Left kidney (tissue), 1 donor: ENCODE measurements at regions not wholly inside any gene's neighbourhood (a gene's known extent, or its start where the extent isn't known, plus 50 kb on each side); places are given as distances from the start of the nearest gene placed in this dataset.

ENCODE experiments used
- DNase-seq: peaks from one replicate; pipeline ENCODE4 v3.0.0-alpha.2; 2013

GRCh38 chr5:68379275-68380036 is 163.9 kb downstream of the PIK3R1 start:
- peak; percentile 39 for DNase-seq

- DNase-seq: no peak
These were observed 164.5 kb downstream of the PIK3R1 start for GRCh38 chr5:68380078-68380477.

DNA sequence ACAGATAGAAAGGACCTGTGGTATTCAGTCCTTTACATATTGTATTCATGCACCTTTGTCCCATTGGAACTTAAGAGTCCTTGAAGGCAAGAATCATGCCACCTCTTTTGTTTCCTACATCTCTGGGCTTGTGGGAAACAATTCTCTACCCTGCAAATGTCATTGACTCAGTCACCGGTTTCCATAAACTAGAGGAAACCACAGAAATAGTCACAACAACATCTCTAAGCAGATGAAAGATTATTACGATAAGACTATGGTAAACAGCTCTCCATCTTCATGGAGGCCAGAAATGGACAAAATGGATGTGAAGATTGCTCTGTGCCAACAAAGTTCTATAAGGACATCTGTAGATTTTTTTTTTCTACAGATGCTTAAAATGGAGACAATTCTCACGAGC is 165.5 kb downstream of the PIK3R1 start:
- no peak for DNase-seq

DNA sequence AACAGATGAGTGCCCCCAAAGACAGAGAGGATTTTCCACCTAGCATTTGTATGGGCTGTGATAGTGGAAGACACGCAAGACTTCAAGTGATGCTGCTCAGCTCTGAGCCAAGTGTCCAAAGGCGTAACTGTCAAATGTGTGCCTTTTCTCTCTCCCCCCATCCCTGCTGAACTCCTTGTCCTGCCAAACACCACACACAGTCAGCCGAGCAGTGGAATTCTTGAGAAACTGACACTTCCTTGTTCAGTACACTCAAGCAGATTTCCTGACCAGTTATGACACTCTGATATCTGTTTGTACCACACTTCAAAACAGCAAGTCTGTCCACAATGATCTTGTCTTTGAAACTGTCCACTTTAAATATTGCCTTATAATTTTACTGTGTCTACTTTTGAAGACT is 166.4 kb downstream of the PIK3R1 start:
- DNase-seq: no peak

GRCh38 chr5:68382640-68383039 is 167.1 kb downstream of the PIK3R1 start:
- no peak for DNase-seq

DNA sequence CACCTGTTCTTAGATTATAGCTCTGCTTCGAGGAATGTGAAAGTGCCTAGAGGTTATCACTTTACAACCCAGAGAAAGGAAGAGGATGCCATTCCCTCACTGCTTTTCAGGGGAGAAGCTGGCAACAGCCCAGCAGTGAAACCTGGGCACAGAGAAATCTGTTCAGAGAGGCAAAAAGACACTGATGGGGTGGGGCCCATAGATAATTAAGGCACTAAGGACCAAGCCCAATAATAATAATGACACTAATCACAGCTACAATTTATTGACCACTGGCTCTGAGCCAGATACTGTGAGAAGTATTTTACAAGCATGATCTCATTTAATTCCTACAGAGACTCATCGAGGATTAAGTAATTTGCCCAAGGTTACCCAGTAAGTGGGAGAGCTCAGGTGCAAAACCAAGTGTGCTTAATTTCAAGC is 168.3 kb downstream of the PIK3R1 start:
- no peak for DNase-seq

DNA sequence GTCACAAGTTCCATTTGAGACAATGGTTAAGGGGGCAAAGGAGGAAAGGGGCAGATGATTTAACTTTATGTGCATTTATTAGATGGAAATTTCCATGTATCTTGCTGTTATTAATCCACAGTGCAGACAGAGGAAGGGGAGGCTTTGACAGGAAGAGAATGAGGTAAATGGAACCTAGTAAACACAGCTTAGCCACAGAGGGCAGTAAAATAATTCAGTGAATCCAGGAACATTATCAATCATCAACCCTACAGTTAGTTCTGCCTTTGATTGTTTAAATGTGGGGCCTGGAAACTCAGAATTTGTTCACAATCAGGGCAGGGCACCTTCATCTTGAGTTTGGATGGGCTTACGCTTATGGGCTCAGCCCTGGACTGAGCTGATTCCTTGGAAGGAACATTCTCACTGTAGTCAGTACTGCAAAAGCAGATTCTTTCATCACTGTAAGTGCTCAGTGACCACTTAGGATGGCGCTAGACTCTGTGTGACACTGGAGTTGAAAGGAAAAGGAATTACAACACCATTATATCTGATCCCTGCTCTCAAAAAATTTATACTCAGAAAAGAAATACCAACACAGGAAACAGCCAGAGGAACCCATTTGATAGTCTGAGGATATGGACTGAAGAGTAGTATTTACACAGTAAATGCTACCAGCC is 169.5 kb downstream of the PIK3R1 start:
- no peak for DNase-seq

DNA sequence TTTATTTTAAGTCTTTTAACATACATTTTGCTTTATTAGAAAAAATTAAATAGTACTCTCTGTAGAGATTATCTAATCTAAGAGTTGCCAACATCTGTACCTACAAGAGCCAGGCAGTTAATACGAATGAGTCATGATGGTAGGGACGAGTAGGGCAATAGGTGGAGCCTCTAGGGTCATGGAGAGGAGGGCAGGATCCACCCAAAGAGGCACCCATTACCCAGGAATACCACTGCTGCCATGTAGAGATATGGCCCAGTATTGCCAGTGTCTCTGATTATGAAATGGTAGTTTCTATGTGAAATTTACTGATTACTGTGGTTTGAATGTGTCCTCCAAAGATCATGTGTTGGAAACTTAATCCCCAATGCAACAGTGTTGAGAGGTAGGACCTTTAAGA is 170.4 kb downstream of the PIK3R1 start:
- DNase-seq: no peak

DNA sequence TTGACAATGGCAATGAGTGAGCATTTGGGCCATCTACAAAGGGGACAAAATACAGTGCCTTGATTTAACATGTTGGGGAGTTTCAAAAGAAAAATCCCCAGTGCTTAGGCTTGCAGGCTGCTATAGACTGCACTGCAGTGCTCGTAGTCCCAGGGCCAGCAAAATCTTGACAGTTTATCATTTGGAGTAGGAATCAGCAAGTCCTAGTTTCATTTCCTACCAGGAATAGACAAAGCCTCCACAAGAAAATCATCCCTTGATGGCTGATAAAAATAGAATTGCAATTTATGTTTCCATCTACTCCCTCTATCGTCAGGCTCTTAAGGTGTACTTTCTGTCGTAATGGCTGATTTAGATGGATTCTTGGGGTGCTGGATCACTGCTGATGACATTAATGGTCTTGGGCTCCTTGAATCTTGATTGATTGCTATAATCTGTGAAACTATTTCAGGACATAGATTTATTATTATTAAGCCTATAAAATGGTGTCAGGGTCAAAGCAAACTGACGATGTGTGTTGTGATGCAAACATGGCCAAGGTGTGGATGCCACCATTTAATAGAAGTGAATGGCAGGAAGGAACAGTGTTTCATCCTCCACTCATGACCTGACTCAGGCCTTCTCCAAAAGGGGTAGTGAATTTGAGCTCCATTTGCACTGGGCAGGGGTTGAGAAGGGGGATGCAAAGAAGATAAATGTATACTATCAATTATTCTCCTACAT is 171.7 kb downstream of the PIK3R1 start:
- no peak for DNase-seq

- DNase-seq: no peak
These were observed 174.1 kb downstream of the PIK3R1 start for GRCh38 chr5:68389618-68390017.

GRCh38 chr5:68392617-68393016 is 177.1 kb downstream of the PIK3R1 start:
- DNase-seq: no peak

DNA sequence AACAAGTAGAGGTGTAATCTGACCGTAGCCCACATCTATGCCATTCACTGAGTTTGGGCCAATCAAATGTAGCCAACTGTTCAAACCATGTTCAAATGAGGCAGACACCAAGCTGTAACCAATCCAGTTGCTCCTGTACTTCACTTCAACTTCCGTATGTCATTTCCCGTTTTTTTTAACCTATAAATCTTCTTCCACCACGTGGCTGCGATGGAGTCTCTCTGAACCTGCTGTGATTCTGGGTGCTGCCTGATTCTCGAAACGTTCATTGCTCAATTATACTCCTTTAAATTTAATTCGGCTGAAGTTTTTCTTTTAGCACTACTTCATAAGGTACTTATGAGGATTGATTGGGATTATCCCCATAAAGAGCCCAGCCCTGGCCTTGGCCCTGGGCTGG is 179.7 kb downstream of the PIK3R1 start:
- no peak for DNase-seq

DNA sequence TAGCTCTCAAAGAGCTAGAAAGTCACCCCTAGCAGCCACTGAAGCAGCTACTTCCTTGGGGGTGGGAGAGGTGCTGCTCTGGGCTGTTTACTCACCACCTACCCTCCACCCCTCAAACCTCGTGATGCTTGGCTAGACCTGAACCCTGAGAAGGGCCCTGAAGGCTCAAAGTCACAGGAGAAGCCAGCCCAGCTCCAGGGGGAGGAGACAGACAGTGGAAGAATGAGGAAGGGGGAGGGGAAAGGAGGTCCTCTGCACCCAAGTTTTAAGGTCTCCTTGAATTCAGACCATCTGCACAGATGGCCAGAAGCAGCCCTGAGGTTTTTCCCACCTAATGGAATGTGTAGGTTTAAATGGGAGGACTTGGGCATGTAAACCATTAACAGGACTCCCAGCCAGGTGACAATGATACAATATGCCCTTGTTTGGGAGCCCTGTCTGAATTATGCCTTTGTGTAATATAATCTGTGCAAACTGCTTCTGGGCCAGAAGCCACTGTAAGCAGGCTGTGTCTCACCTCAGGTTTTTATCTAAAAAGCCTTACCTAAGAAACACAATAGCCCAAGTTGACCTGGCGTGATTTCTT is 180.5 kb downstream of the PIK3R1 start:
- peak; percentile 52 for DNase-seq

DNA sequence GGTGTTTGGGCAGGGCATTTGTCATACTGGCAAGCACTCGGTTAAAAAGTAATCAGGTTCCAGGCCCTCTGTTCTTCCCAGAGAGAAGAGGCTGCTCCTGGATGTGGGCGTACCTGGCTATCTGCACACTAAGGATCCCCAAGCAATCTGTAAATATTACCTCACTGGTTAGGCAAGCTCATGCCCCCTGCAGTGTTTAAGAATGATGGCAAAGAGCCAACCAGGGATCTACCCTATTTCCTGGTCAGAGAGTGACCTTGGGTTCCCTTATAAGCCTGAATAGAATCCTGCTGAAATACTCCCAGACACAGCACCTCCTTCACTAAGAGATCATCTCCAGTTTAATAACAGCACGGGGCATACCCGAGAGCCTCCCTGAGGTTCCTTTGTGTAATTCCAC is 181.2 kb downstream of the PIK3R1 start:
- DNase-seq: peak; percentile 13

DNA sequence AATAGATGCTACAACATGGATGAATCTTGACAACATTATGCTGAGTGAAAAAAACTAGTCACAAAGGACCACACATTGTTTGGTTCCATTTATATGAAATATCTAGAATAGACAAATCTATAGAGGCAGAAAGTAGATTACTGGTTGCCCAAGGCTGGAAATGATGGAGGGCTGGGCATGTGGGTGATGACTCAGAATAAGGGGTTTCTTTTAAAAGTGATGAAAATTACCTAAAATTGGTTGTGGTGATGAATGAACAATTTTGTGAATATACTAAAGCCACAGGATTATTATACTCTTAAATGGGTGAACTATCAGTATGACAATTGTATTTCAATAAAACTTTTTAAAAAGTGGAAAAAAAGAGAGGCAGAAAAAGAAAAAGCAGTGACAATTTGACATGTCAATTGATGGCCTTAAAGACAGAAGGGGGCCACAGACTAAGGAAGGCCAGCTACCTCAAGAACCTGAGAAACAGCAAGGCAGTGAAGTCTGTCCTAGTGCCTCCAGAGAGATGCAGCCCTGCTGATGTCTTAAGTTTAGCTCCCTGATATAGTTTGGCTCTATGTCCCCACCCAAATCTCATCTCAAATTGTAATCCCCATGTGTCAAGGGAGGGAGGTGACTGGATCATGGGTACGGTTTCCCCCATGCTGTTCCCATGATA is 182.7 kb downstream of the PIK3R1 start:
- no peak for DNase-seq

DNA sequence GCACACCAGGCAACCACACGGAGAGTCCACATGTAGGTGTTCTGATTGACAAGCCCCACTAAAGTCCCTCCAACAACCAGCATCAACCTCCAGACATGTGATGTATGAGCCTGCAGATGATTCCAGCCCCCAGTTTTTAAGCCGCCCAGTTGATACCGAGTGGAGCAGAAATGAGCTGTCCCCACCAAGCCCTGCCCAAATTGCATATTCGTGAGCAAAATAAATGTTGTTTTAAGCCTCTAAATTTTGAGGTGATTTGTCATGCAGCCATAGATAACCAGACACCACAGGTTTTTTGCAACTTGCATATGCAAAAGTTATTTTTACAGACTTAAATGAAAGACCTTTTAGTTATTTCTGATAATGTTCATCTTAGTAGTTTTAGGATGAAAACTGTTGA is 187.7 kb downstream of the PIK3R1 start:
- DNase-seq: no peak

- DNase-seq: no peak
These were observed 188.7 kb downstream of the PIK3R1 start for GRCh38 chr5:68404246-68404645.

GRCh38 chr5:68405026-68405684 is 189.6 kb downstream of the PIK3R1 start:
- no peak for DNase-seq

DNA sequence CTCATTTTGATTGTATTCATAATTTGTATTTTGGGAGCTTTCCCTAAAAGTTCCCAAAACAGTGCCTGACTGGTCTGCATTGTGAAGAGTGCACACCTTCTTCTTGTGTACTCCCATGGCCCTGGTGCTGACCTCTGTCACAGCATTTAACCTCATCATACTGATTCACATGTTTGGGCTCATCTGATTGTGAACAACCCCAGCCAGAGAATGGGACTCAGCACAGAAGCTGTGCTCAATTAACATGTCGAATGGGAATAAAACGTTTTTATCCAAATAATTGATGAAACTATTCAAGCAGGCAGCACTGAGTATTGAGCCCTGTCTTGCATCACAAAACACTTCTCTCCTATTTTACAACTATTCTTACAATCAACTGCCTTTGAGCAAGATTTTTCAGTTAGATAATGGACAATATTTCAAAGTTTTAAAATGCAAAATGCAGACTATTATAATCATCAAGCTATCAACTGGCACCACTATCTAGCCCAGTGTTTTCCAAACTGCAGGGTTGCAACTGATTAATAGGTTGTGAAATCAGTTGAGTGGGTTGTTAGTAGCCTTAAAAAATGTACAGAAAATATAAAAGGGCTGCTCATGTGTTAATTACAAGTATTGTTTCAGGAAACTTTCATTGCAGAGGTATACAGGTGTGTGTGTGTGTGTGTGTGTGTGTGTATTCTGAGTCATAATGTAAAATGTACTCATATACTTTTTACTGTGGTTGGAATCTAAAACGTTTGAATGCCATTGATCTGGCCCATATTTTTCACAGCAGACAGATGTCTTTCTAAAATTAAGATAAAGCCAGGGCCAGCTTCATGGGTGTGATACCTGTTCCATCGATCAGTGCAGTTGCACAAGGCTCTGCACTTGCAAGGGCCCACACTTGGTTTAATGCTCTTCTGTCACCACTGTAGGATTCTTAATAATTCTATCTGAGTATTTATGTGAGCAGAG is 190.5 kb downstream of the PIK3R1 start:
- DNase-seq: no peak

- DNase-seq: no peak
These were observed 191.2 kb downstream of the PIK3R1 start for GRCh38 chr5:68406767-68407241.
